GM10248 (cell line): ENCODE measurements at regions not wholly inside any gene's neighbourhood (a gene's known extent, or its start where the extent isn't known, plus 50 kb on each side); places are given as distances from the start of the nearest gene placed in this dataset.

ENCODE experiments used
- CTCF ChIA-PET: fragments of 300-600 bp; sonication (Branson Sonifier 250); formaldehyde crosslinking; extraction: SDS; loops from one replicate; lab custom pipeline; 2021; ENCODE audit warnings: antibody characterized with exemption; lab: Yijun Ruan, JAX
- POLR2A ChIA-PET: fragments of 350-650 bp; sonication (Branson Sonifier 250); formaldehyde crosslinking; extraction: SDS; loops from one replicate; lab custom pipeline; 2020; ENCODE audit warnings: antibody characterized with exemption; lab: Yijun Ruan, JAX
- DNase-seq: peaks from one replicate; pipeline ENCODE4 v3.0.0; 2012; ENCODE audit errors: extremely low spot score
- TF ChIP-seq, protein P1 (sequence below): IDR thresholded peaks from 2 replicates; pipeline ENCODE4 v1.5.1; 2012; ENCODE audit warnings: mild to moderate bottlenecking, low read depth; ENCODE audit errors: extremely low read depth, missing control alignments, control extremely low read depth

DNA sequence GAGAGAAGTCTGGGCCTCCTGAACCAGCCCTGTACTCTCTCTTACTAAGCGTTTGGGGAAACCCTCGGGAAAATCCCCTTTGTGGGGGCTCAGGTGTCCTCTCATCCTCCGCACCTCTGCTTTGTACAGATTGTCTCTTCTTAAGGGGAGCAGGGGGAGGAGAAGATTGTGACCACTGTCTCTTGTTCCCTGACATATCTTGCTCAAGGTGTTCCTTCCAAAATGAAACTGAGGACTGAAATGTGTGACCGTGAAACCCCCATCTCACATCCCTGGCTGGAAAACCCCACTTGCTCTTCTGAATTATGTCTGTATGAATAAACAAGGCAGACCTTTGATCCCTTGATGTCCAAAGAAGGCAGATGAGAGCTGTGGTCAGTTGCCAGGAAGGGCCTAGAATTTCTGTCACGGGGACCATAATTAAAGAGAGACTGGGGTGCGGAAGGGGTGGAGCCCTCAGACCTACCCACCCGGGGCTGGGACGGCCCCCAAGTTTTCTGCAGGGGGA, 369.8 kb downstream of the AACS start:
- DNase-seq: peak; percentile 72
- TF ChIP-seq, protein P1, sequence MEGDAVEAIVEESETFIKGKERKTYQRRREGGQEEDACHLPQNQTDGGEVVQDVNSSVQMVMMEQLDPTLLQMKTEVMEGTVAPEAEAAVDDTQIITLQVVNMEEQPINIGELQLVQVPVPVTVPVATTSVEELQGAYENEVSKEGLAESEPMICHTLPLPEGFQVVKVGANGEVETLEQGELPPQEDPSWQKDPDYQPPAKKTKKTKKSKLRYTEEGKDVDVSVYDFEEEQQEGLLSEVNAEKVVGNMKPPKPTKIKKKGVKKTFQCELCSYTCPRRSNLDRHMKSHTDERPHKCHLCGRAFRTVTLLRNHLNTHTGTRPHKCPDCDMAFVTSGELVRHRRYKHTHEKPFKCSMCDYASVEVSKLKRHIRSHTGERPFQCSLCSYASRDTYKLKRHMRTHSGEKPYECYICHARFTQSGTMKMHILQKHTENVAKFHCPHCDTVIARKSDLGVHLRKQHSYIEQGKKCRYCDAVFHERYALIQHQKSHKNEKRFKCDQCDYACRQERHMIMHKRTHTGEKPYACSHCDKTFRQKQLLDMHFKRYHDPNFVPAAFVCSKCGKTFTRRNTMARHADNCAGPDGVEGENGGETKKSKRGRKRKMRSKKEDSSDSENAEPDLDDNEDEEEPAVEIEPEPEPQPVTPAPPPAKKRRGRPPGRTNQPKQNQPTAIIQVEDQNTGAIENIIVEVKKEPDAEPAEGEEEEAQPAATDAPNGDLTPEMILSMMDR: no peak
- POLR2A ChIA-PET: no interaction called here
- CTCF ChIA-PET: no interaction called here

DNA sequence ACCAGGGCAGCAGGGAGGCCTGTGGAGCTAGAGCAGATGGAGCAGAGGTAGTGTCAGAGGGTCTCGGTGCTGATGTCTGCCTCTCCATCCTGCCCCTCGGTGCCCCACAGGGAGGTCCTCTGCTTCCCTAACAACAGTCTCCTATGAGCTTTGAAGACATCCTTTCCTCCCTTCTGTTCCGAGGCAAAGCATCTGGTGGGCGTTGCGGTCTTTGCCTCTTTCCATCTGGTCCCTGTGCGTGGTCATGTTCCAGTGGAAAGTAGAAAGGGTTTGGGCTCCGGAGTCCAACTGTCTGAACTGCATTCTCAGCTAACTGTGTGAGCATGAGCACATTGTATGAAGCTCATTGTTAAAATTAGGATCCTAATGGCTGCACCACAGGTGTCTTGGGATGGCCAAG, 370.6 kb downstream of the AACS start:
- POLR2A ChIA-PET: no interaction called here
- no peak for DNase-seq
- CTCF ChIA-PET: no interaction called here
- TF ChIP-seq, protein P1: no peak

DNA sequence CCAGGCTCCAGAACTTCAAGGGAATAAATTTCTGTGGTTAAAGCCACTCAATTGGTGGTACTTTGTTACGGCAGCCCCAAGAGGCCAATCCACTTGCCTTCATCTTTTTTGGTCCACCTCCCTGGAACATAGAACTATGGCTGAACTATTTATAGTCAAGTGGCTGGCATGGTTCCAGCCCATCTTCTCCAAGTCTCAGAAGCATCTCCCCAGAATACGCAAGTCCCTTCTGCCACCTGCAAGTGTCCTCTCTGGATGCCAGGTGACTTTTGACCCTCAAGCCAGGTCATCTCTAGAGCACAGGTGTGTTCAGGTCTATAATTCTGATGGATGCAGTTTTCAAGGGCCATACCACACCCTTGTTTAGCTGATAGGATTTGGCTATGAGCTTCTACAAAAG, 371.5 kb downstream of the AACS start:
- ChIA-PET POLR2A (no interaction called here), CTCF (no interaction called here)
- DNase-seq: no peak
- TF ChIP-seq, protein P1: no peak

DNA sequence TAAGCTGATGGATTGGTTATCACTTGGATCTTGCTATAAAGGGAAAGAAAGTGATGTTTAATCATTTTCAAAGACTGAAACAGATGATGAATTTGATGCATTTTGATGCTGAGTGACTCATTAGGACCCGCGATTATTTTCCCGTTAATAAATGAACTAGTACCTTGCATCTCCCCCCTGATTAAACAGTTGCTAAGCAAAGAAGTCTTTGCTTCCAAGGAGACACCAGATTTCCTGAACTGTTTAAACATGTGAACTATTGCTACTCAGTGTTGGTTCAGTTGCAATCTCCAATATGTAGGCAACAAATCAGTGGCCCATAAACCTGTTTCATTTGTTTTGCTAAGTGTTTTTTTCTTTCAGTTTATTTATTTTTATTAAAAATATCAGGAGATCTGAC, 375.2 kb downstream of the AACS start:
- DNase-seq: no peak
- CTCF ChIA-PET: no interaction called here
- TF ChIP-seq, protein P1: no peak
- POLR2A ChIA-PET: no interaction called here

DNA sequence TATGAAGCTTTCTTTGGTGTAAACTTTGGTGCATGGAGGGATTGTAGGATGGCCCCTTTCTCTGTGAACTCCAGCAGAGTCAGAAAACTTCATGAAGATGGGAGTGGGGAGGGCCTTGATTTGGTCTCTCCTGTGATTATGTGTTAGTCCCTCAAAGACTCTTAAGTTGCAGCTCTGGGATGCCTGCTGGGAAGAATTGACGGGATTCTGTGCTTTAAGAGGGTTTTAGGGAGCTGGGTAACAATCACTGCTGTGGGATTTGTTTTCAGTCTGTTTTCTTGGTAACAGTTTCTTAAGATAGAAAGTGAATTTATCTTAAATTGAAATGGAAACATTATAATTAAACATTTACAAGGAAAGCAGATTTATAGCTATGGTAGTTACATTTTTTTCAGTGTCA, 378.1 kb downstream of the AACS start:
- TF ChIP-seq, protein P1: no peak
- DNase-seq: no peak
- CTCF ChIA-PET: no interaction called here
- POLR2A ChIA-PET: no interaction called here

DNA sequence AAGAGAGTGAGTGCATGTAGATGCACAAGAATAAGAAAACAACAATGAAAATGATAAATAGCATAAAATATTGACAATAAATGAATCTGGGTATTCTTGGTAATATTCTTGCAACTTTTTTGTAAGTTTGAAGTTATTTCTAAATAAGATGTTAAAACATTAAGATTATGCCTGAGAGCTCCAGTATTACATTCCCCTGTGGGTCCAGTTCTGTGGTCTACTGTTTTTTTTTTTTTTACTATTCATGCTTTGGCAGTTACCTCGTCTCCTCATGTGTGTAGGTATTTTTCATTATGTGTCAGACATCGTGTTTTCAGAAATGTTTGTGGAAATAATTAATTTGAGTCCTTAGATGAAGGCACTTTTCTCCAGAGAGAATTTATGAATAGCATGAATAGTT, 386.2 kb downstream of the AACS start:
- TF ChIP-seq, protein P1: no peak
- ChIA-PET CTCF (no interaction called here), POLR2A (no interaction called here)
- no peak for DNase-seq
